NCI-H82 treated with DMSO at 0.1 percent for 48 hours (cell line): ENCODE measurements at regions not wholly inside any gene's neighbourhood (a gene's known extent, or its start where the extent isn't known, plus 50 kb on each side); places are given as distances from the start of the nearest gene placed in this dataset.
"Not testable (repeated sequence)": the region's sequence is repeated elsewhere in the genome, so short reads cannot be mapped to it uniquely, and the experiment has no call there.

Source experiments
- DNase-seq: peaks from one replicate; lab custom pipeline; 2025; ENCODE audit not compliant: unreplicated experiment; lab: John Stamatoyannopoulos, UW

DNA sequence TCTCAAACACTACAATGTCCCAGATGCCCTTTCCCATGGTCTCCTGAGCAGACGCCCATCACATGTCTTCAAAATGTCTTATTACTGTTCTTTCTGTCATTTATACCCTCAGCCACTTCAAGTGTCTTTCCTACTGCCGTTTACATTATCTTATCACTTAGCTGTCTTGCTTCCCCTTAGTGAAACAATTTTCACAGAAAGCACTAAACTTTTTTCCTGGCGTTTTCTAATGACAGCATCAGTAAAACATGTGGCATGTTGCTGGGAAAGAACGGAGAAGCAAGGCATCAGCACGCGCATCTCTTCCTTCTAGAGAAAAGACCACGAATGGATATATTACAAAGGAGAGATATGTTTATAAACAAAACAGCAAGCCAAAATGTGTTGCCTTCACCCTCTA is 189.7 kb upstream of the SLIT2 start:
- DNase-seq = no peak

DNA sequence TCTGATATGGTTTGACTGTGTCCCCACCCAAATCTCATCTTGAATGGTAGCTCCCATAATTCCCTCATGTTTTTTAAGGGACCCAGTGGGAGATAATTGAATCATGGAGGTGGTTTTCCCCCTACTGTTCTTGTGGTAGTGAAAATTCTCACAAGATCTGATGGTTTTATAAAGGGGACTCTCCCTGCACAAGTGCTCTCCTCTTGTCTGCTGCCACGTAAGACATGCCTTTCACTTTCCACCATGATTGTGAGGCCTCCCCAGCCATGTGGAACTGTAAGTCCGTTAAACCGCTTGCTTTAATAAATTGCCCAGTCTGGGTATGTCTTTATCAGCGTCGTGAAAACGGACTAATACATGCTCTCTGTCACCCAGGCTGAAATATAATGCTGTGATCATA is 200.9 kb upstream of the SLIT2 start:
- no peak for DNase-seq

DNA sequence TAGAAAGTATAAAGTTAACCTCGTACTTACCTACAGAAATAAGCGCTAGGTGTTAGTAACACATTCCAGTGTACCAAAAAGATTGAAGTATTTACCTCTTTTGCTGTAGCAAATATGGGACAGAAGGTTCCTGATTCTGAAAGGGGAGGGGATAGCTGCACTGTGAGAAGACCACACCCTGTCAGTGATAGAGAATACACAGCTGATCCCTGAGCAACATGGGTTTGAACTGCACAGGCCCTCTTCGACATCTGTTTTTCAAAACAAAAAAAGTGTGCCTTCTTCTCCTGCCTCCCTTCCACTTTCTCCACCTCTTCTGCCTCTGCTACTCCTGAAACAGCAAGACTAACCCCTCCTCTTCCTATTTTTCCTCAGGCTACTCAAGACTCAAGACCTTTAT is 201.8 kb upstream of the SLIT2 start:
- DNase-seq = no peak

DNA sequence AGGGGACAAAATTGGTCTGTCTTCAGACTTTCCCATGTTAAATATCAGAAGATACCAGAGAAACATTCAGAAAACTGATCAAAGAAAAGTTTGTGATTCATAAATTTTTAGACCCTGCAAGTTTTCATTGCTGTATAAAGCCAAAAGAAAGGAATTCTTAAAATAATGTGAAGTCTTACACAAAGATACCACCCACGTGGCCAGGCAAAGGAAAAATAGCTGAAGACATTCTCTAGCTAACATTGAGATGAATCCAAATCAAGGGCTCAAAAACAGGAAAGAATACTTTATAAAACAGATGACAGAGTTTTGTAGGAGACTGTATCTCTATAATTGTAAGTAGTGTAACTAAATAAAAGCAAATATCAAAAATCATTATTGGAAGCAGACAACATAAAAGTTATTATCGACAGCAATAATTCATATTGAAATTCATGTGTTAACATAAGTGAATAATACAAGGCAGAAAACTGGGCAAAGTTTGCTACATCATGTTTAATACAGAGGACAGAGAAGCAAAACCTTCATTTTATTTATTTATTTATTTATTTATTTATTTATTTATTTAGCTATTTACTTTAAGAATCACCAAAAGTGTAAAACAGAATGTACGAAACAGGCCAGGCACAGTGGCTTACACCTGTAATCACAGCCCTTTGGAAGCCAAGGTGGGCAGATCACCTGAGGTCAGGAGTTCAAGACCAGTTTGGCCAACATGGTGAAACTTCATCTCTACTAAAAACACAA is 204.6 kb upstream of the SLIT2 start:
- no peak for DNase-seq

DNA sequence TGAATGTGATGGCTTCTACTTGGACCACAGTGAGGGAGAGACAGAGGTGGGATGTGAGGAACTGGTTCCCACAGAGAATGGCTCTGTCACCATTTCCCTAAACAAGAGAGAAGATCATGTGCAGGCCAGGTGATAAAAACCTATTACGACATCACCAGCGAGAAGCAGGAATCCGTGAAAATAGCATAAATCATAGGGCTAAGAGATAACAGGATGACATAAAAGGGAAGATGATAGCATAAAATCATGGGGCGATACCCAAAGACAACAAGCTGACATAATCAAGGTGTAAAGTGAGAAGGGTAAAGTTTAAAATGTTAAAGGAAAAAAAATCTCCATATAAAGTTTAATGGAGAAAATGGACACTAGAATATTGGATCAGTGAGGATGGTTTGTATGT is 205.5 kb upstream of the SLIT2 start:
- no peak for DNase-seq

DNA sequence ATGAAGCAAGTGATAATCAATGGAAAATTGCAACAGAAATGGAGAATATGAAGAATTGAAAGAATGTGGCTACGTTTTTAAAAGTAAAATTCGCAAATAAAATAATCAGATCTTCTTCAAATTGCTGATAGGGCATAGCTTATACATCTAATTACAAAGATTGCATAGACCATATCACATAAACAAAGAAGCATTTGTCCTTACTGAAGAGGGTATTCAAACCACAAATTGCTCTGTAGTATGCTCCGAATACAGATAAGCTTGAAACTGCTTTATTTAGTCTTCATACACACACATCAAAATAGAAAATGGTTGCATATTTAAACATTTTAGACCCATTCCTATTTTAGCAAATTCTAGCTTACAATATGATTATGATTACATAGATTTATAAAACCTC is 206.7 kb upstream of the SLIT2 start:
- DNase-seq = no peak

DNA sequence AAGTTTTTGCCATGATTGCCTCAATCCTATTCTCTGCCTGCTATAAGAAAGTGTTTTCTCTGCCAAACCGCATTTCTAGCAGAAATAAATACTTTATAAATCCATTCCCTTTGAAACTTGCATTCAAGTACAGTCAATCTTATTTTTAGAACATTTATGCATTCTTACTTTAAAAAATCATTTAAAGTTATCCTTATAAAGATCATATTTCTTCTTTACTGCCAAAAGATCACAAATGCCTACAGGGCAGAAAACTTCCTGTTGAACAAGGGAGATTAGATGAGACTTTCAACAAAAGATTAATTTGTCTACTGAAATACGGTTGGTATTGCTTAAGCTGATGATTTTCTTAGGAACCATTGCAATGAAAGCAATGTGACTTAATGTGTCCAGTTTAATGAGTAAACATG is 207.2 kb upstream of the SLIT2 start:
- DNase-seq = no peak

DNA sequence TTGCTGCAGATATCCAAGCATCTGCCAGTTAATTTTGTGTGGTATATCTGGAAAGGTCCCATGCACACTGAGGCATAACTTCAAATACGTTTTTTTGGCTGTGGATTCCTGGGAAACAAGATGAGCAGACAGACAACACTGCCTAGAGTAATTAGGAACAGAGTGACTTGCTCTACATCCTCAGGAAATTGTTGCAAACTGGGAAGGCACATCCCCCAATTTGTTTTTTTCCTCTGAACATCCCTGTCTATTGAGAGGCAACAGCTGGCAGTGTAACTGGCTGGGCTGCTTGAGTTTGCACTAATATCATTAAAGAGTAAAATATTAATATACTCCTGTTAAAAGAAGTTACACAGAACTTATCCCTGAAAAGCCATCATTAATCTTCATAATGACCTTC is 207.7 kb upstream of the SLIT2 start:
- DNase-seq = no peak

DNA sequence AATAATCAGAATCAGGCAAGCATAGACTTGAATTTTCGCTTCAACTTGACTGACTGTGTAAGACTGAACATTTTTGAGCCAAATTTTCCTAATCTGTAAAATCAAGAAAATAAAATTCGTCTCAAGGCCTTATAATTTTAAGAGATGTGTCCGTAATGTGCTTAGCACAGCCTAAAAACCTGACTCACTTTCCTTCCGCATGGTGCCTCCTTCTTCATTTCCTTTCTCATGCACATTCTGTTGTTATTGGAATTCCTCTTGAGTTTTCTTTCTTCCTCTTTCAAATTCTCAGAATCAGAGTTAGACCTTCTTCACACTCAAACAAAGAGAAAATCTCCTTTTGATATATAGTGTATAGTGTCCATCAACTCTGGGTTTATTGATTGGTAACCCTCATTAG is 208.9 kb upstream of the SLIT2 start:
- no peak for DNase-seq

DNA sequence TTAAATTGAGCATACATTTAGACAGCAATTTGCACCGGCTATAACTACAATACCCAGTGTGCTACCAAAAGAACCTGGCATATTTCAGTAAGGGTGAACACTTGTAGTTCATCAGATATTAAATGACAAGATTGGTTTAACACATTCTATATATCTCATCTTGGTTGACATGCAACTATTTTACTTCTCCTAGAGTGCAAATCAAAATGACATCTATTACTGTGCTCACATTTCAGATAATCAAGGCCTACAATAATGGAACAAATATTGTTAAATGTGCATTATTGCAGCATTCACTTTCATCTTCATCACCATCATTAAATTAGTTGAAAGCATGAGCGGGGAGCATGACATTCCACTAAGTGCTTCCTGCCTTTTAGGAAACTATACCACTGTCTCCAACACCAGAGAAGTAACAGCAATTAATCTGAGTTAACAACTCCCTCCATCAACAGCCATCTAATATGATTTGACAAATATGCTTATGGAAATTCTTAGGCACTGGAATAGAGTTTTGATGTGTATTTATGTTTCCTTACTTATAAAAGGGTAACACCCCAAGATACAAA is 209.8 kb upstream of the SLIT2 start:
- DNase-seq = no peak

DNA sequence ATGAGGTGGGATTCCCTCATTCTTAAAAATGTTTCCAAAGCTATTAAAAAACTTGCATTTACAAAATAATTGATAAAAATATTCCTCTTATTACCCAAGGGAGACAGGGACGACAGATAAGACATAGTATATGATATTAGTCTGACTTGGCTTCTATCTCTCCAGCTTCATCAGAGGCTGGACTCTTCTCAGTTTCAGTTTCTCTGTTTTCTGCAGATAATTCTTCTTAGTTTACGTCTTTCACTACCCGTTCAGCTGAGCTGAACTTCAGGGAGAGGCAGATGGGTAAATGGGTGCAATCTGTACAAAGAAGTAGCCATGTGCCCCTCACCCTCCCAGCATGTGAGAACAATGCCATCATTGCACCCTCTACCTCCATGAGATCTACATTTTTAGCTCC is 214.0 kb upstream of the SLIT2 start:
- no peak for DNase-seq

DNA sequence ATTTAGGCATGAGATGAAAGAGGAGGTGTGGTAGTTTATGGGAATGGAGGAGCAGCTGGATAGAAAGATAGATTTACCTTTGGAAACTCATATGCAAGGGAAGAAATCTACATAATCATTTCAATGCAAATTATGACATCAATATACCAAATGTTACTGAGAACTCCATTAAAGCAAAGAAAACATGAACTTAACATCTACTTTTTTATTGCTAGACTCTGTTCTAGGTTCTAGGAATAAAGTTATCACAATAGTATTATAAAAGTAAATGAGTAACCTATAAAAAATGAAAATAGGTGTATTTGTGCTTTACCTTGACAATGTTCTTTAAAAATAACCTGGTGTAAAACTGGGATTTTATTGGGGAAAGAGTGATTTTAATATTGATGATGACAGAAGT is 221.6 kb upstream of the SLIT2 start:
- no peak for DNase-seq

DNA sequence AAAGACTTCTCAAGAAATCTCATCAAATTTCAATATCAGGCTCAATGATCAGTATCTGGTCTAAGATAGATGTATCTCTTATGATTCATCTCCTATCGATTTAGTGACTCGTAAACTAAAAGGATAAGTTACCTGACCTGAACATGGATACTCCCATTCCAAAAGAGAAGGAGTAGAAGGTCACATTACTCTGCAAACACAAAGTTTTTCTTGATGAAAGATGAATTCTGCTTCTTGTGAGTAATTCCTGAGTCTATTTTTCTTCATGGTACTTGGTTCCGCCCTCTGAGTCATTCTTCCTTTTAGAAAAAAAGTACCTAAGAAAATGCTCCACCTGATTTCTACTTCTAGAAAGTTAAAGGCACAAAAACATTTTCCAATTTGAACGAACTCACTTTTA is 223.1 kb upstream of the SLIT2 start:
- DNase-seq = no peak

DNA sequence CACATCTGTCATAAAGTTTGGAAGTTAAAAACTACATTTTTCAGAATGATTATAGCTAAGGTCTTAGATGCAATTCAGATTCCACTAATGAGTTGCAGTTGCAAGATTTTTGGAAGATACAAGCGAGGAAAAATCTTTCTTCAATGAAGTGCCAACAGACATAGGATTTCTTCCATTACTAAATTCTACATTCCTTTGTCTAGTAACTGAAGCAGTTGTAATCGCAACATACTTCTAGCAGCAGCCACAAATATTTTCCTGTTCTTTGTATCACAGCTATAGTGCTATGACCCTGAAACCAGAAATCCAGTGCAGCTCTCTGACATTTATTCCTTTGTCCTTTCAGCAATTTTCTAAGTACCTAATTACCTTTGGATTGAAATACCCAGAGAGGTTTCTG is 225.2 kb upstream of the SLIT2 start:
- no peak for DNase-seq

DNA sequence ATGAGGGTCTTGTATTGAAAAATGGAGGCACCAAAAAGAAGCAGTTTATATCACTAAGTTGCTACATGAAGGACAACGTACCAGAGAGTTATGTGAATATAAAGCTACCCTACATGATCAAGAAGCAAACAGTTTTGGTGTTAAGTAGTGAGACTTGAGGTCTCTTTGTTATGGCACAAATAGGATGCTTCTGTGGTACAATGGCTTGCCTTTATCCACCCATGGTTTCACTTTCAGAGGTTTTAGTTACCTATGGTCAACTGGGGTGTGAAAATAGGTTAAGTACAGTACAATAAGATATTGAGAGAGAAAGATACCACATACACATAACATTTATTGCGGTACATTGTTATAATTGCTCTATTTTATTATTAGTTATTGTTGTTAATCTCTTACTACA is 229.2 kb upstream of the SLIT2 start:
- DNase-seq = no peak

DNA sequence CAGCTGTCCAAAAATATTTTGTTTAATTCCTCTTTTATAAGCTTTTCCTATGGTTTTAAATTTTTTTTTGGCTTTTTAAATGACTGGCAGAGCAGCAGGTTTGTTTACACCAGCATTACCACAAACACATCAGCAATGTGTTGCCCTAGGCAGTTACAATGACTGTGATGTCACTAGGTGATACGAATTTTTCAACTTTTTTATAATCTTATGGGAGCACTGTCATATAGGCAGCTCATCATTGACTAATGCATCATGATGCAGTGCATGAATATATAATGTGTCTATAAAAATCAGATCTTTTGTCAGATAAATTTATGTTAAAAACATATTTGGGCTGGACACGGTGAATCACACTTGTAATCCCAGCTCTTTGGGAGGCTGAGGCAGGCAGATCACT is 231.6 kb upstream of the SLIT2 start:
- DNase-seq = no peak

DNA sequence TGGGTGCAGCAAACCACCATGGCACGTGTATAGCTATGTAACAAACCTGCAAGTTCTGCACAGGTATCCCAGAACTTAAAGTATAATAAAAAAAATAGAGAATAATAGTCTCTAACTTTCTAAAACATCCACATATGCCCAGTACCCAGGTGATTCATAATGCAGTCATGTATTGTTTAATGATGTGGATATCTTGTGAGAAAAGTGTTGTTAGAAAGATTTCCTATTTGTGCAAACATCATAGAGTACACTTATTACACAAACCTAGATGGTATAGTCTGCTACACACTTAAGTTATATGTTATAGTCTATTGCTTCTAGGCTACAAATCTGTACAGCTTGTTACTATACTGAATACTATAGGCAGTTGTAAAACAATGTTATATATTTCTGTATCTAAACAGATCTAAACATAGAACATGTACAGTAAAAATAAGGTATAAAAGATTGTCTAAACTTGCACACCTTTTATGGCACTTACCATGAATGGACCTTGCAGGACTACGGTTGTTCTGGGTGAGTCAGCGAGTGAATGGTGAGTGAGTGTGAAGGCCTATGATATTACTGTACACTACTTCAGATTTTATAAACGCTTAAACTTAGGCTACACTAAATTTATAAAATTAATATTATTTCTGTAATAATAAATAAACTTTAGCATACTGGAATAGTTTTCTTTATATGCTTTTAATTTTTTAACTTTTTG is 232.2 kb upstream of the SLIT2 start:
- DNase-seq = no peak

DNA sequence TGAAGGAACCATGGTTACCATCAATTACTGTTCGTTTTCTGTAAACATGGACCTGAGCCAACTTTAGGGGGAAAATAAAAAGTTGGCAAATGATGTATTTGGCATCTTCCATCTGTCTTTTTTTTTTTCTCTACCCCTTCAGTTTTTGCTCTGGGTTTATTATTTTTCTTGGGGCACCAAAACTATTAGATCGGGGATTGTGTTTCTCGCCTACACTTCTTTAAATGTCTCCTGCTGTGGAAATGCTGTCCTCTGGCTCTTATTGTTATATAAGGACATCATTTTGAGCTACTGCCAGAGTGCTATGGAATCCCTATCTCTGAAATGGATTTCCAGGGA is 234.0 kb upstream of the SLIT2 start:
- DNase-seq = no peak

DNA sequence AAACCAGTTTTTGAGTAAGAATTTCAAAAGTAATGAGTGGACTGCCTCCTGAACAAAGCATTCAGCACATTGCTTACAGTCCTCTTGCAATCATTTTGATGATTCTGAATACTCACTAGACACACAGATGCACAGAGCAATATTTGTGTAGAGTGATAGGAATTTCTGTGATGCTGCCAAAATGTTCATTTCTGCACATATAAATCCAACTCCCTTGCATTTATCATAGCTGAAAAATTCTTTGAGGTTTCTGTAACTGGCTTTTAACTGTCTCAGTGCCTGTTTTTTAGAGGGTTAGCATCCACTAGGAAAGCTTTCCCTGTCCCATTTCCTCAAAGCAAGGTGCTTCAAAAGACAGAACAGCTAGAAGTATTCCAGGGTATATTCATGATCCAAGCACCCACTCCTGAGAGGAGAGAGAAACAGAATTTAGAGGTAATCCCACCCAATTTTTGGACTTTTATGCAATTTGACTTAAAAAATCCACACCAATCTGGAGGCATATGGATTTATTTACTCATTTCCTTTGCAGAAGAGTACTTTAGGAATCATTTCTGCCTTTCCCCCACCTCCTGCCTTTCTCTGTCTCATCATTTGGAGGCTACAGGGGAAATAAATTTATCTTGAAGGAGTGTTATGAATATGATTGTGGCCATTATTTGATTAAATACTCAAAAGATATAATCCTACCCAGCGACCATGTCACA is 234.5 kb upstream of the SLIT2 start:
- no peak for DNase-seq

DNA sequence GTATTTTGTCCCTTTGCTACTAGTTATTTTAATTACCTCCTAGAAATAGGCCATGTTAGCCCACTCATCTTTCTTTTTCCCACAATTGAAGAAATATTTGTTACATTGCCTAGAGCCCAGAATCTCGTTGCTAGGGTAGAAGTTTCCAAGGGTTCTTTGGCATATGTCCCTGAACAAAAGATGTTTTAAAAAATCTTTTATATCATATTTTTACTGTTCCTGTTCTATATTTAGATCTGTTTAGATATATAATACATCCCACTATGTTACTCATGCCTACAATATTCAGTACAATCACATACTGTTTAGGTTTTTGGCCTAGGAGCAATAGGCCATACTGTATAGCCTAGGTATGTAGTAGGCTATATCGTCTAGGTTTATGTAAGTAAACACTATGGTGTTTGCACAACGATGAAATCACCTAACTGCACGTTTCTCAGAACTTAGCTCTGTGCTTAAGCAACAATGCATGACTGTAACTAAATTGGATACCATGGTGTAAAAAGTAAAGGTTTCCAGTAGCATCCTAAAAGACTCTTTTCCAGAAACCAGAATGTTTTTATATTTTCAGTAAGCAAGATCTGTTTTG is 236.0 kb upstream of the SLIT2 start:
- no peak for DNase-seq

DNA sequence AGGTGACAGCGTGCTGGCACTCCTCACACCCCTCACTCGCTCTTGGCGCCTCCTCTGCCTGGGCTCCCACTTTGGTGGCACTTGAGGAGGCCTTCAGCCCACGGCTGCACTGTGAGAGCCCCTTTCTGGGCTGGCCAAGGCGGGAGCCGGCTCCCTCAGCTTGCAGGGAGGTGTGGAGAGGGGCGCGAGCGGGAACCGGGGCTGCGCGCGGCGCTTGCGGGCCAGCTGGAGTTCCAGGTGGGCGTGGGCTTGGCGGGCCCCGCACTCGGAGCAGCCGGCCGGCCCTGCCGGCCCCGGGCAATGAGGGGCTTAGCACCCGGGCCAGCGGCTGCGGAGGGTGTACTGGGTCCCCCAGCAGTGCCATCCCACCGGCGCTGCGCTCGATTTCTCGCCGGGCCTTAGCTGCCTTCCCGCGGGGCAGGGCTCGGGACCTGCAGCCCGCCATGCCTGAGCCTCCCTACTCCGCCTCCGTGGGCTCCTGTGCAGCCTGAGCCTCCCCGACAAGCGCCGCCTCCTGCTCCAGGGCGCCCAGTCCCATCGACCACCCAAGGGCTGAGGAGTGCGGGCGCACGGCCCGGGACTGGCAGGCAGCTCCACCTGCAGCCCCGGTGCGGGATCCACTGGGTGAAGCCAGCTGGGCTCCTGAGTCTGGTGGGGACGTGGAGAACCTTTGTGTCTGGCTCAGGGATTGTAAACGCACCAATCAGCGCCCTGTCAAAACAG is 247.7 kb upstream of the SLIT2 start:
- not testable (repeated sequence) for DNase-seq
